BE2C (cell line): ENCODE measurements at regions not wholly inside any gene's neighbourhood (a gene's known extent, or its start where the extent isn't known, plus 50 kb on each side); places are given as distances from the start of the nearest gene placed in this dataset.
"Not testable (repeated sequence)": the region's sequence is repeated elsewhere in the genome, so short reads cannot be mapped to it uniquely, and the experiment has no call there.

Source experiments
- DNase-seq: peaks from one replicate; pipeline ENCODE4 v3.0.0-alpha.2; 2020
- H3K27me3 ChIP-seq: fragments of 250-450 bp; sonication (Bioruptor Pico); 2 replicates; pipeline ENCODE4 v1.5.1; 2020; ENCODE audit warnings: mild to moderate bottlenecking
- H3K36me3 ChIP-seq: fragments of 250-450 bp; sonication (Bioruptor Pico); 2 replicates; pipeline ENCODE4 v1.5.1; 2020; ENCODE audit warnings: mild to moderate bottlenecking
- H3K4me1 ChIP-seq: fragments of 250-450 bp; sonication (Bioruptor Pico); 2 replicates; pipeline ENCODE4 v1.5.1; 2020
- H3K4me3 ChIP-seq: 2 replicates; pipeline ENCODE4 v1.5.1; 2011; ENCODE audit warnings: low read depth, low read length
- H3K9me3 ChIP-seq: fragments of 250-450 bp; sonication (Bioruptor Pico); 2 replicates; pipeline ENCODE4 v1.5.1; 2020
- TF ChIP-seq, protein P1 (sequence below): IDR thresholded peaks from 2 replicates; pipeline ENCODE4 v1.5.1; 2012; ENCODE audit warnings: mild to moderate bottlenecking, low read depth, low read length

DNA sequence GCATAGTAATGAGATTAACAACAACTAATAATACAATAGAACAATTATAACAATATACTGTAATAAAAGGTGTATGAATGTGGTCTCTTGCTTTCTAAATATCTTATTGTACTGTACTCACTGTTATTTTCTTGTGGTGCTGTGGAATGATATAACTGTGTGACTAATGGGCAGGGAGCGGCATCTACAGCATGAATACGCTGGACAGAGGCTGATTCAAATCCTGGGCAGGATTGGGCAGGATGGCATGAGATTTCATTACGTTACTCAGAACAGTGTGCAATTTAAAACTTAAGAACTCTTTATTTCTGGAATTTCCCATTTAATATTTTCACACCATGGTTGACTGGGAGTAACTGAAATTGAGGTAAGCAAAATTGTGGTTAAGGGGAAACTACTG, 1239.8 kb upstream of the GOT2 start:
- no peak overlapping the region for H3K4me3 ChIP-seq
- no peaks in the 10 kb centered on the region for H3K9me3 ChIP-seq
- no peak for DNase-seq
- H3K4me1 ChIP-seq: no peaks in the 10 kb centered on the region
- TF ChIP-seq, protein P1, sequence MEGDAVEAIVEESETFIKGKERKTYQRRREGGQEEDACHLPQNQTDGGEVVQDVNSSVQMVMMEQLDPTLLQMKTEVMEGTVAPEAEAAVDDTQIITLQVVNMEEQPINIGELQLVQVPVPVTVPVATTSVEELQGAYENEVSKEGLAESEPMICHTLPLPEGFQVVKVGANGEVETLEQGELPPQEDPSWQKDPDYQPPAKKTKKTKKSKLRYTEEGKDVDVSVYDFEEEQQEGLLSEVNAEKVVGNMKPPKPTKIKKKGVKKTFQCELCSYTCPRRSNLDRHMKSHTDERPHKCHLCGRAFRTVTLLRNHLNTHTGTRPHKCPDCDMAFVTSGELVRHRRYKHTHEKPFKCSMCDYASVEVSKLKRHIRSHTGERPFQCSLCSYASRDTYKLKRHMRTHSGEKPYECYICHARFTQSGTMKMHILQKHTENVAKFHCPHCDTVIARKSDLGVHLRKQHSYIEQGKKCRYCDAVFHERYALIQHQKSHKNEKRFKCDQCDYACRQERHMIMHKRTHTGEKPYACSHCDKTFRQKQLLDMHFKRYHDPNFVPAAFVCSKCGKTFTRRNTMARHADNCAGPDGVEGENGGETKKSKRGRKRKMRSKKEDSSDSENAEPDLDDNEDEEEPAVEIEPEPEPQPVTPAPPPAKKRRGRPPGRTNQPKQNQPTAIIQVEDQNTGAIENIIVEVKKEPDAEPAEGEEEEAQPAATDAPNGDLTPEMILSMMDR: no peak
- H3K36me3 ChIP-seq: no peaks in the 10 kb centered on the region
- no peaks in the 10 kb centered on the region for H3K27me3 ChIP-seq

DNA sequence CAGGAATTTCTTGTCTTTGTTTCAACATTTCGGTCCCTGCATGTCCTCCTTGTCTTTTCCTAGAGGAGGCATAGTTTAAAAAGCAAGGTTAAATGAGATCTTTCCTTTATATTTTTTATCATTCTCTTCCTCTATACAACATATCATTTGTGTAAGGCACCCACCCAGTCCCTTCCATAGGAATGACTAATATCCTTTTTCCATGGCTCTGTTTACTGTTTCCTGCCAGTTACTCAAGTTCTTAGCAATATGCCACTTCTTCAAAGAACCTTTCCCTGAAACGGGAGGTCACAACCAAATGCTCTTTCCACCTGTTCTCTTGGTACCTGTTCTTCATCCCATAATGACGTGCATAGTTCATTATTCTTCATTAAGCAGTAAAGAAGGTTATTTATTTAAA, 1237.1 kb upstream of the GOT2 start:
- TF ChIP-seq, protein P1: no peak

DNA sequence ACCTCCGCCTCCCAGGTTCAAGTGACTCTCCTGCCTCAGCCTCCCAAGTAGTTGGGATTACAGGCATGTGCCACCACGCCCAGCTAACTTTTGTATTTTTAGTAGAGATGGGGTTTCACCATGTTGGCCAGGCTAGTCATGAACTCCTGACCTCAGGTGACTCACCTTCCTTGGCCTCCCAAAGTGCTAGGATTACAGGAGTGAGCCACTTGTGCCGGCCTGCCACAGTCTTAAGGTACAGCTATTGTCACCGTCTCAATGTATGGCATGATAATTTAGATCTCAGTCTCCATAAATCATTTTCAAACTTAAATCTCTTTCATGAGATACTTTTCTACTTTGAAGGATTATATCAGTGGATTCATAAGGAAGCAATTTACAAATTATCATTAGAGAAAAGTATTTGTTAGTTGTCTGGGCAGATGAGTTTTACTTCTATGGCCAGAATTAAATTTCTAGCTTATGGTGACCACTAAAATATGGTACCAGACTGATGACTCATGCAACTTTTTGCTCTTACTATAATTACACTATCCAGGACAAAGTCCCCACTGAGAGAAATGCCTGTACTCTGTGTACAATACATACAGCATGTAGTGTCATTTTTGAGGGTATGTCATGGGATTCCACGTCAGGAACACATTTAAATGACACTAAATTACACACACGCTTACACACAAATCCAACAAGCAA, 1230.3 kb upstream of the GOT2 start:
- DNase-seq: no peak
- Histone ChIP-seq H3K4me3 (no peak overlapping the region), H3K36me3 (no peaks in the 10 kb centered on the region), H3K9me3 (no peaks in the 10 kb centered on the region), H3K27me3 (no peaks in the 10 kb centered on the region), H3K4me1 (no peaks in the 10 kb centered on the region)
- TF ChIP-seq, protein P1: no peak

More for the DNA sequence above, 1237.1 kb upstream of the GOT2 start:
- Histone ChIP-seq H3K36me3 (no peaks in the 10 kb centered on the region), H3K4me3 (no peak overlapping the region), H3K27me3 (no peaks in the 10 kb centered on the region), H3K9me3 (no peaks in the 10 kb centered on the region), H3K4me1 (no peaks in the 10 kb centered on the region)
- no peak for DNase-seq

DNA sequence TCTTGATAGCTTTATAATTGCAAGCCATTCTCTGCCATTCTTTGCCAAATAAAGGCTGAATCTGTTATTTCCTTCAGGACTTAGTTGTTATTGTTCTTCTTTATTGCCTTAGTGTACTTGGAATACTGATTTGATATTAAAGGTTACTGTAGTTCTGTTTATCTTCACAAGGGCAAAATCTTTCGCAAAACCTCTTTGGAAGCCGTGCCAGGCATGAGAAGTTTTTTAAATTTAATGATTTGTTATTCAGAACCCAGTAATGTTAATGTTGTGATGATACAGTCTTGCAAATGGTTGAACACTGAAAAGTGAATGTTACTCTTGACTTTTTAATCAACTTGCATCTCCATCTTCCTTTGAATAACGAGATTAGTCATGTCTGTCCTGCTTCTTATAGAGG, 1225.2 kb upstream of the GOT2 start:
- no peak overlapping the region for H3K4me3 ChIP-seq
- H3K27me3 ChIP-seq: no peaks in the 10 kb centered on the region
- H3K9me3 ChIP-seq: no peaks in the 10 kb centered on the region
- TF ChIP-seq, protein P1: no peak
- no peaks in the 10 kb centered on the region for H3K36me3 ChIP-seq
- H3K4me1 ChIP-seq: no peaks in the 10 kb centered on the region
- no peak for DNase-seq

DNA sequence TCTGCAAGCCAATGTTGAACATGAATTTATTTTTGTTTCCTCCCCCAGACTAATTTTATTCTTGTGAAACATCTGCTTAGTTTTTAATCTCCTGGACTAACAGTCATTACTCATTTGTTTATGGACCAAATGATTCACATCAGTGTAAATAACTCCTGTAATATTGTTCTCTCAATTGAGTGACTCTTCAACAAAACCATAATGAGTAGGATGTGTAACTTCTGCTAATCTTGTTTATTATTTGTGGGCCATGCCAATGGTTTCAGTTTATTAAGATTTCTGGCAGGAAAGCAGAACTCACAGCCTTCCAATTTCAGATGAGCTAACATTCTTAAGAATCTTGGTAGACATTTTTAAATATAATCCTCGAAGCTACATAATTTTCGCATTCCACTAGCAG, 1216.3 kb upstream of the GOT2 start:
- Histone ChIP-seq H3K36me3 (no peaks in the 10 kb centered on the region), H3K27me3 (no peaks in the 10 kb centered on the region), H3K4me1 (no peaks in the 10 kb centered on the region), H3K4me3 (no peak overlapping the region), H3K9me3 (no peaks in the 10 kb centered on the region; the same call in 1 of the 2 replicates)
- TF ChIP-seq, protein P1: no peak
- DNase-seq: no peak

DNA sequence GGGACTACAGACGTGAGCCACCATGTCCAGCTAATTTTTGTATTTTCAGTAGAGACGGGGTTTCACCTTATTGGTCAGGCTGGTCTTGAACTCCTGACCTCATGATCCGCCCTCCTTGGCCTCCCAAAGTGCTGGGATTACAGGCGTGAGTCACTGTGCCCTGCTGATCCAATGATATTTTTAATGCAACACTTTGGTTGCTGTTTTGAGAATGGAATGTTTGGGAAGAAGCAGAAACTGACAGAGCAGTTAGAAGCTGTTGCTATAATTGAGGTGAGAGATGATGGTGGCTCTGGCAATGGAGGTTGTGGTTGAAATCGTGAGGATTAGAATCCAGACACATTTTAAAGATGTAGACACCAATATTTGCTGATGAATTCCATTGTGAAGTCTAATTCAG, 1209.9 kb upstream of the GOT2 start:
- H3K36me3 ChIP-seq, H3K4me3 ChIP-seq, H3K27me3 ChIP-seq, H3K9me3 ChIP-seq, DNase-seq, H3K4me1 ChIP-seq: not testable (repeated sequence)
